ENCODE measurements at regions not wholly inside any gene's neighbourhood (a gene's known extent, or its start where the extent isn't known, plus 50 kb on each side); places are given as distances from the start of the nearest gene placed in this dataset.

GRCh38 chr4:42252315-42252714 lies 99.9 kb upstream of the BEND4 start:
- TF ChIP-seq POLR2A (IDR thresholded peaks at IDR 0.05; ENCODE audit: borderline replicate concordance, extremely low read depth, insufficient read depth, insufficient read length): no peak
- no peak for TF ChIP-seq CTCF (IDR thresholded peaks at IDR 0.05 in 2 of 3, conservative IDR thresholded peaks at IDR 0.05 in 1 of 3; ENCODE audit: borderline replicate concordance in 1 of 3, insufficient read depth in 1 of 3, low read depth in 2 of 3, low read length in 2 of 3)
- TF ChIP-seq ATF3 (IDR thresholded peaks at IDR 0.05): no peak
- no peak for TF ChIP-seq EZH2 (IDR thresholded peaks at IDR 0.05)

Data from HCT116 (cell line).